IMR-90 (cell line): ENCODE measurements at regions not wholly inside any gene's neighbourhood (a gene's known extent, or its start where the extent isn't known, plus 50 kb on each side); places are given as distances from the start of the nearest gene placed in this dataset.

ENCODE experiments used
- ATAC-seq: fragments of 200-7000 bp; cut with Tn5 transposase; 2 replicates; pipeline ENCODE4 v1.9.1; 2020; ENCODE audit warnings: low read depth, mild to moderate bottlenecking, moderate library complexity
- BruUV-seq: library from RNA; stranded (reverse); fragments of 400-500 nt; replicated peaks from 2 replicates; lab custom pipeline; 2021; lab: Mats Ljungman, UMichigan
- CTCF ChIA-PET: fragments of 300-600 bp; formaldehyde crosslinking; extraction: SDS; loops from one replicate; lab custom pipeline; 2021; ENCODE audit warnings: antibody characterized with exemption; lab: Yijun Ruan, JAX
- POLR2A ChIA-PET: fragments of 300-600 bp; sonication (Branson Sonifier 250); formaldehyde crosslinking; loops from one replicate; lab custom pipeline; 2022; ENCODE audit warnings: antibody characterized with exemption; ENCODE audit not compliant: unreplicated experiment; lab: Charles Lee
- DNase-seq: peaks from one replicate; pipeline ENCODE4 v3.0.0; 2013
- H2AFZ ChIP-seq: replicated peaks from 2 replicates; pipeline ENCODE3; 2013; ENCODE audit warnings: low read length, mild to moderate bottlenecking; ENCODE audit not compliant: poor library complexity
- H2AK5ac ChIP-seq: 2 replicates; pipeline ENCODE4 v1.6.1; 2013; ENCODE audit warnings: low read depth, low read length, inconsistent platforms
- H2AK9ac ChIP-seq: replicated peaks from 2 replicates; pipeline ENCODE3; 2013; ENCODE audit warnings: mild to moderate bottlenecking, low read depth, low read length, moderate library complexity; ENCODE audit not compliant: poor library complexity
- H2BK120ac ChIP-seq: 2 replicates; pipeline ENCODE4 v1.6.1; 2013; ENCODE audit warnings: low read depth, low read length, inconsistent platforms
- H2BK15ac ChIP-seq: 3 replicates; pipeline ENCODE4 v1.6.1; 2013; ENCODE audit warnings: low read depth, low read length, inconsistent platforms
- H2BK20ac ChIP-seq: 2 replicates; pipeline ENCODE4 v1.6.1; 2013; ENCODE audit warnings: low read depth, mild to moderate bottlenecking, inconsistent platforms, low read length, moderate library complexity
- H2BK5ac ChIP-seq: 2 replicates; pipeline ENCODE4 v1.6.1; 2013; ENCODE audit warnings: mild to moderate bottlenecking, low read depth, low read length, inconsistent platforms; ENCODE audit not compliant: poor library complexity, severe bottlenecking
- H3K14ac ChIP-seq: replicated peaks from 2 replicates; pipeline ENCODE4 v1.6.1; 2013; ENCODE audit warnings: low read depth, low read length, inconsistent platforms
- H3K18ac ChIP-seq: 2 replicates; pipeline ENCODE4 v1.6.1; 2013; ENCODE audit warnings: low read depth, low read length, control low read depth
- H3K23ac ChIP-seq: 2 replicates; pipeline ENCODE4 v1.6.1; 2013; ENCODE audit warnings: low read depth, low read length, inconsistent platforms
- H3K27ac ChIP-seq: 2 replicates; pipeline ENCODE4 v1.5.1; 2013; ENCODE audit warnings: mild to moderate bottlenecking, control low read depth, low read length; ENCODE audit not compliant: insufficient read depth
- H3K27me3 ChIP-seq: 2 replicates; pipeline ENCODE4 v1.6.1; 2013; ENCODE audit warnings: low read length; ENCODE audit not compliant: control insufficient read depth, insufficient read depth
- H3K36me3 ChIP-seq: 2 replicates; pipeline ENCODE4 v1.6.1; 2013; ENCODE audit warnings: low read length, mixed read lengths; ENCODE audit not compliant: control insufficient read depth, insufficient read depth
- H3K4ac ChIP-seq: 2 replicates; pipeline ENCODE4 v1.6.1; 2013; ENCODE audit warnings: low read depth, low read length, inconsistent platforms
- H3K4me1 ChIP-seq: 2 replicates; pipeline ENCODE4 v1.6.1; 2013; ENCODE audit warnings: low read length, mixed read lengths; ENCODE audit not compliant: control insufficient read depth, insufficient read depth
- H3K4me2 ChIP-seq: 2 replicates; pipeline ENCODE4 v1.6.1; 2013; ENCODE audit warnings: low read depth, mild to moderate bottlenecking, control low read depth, low read length, moderate library complexity
- H3K4me3 ChIP-seq: 2 replicates; pipeline ENCODE4 v1.5.1; 2013; ENCODE audit warnings: low read depth, mild to moderate bottlenecking, control low read depth, low read length, moderate library complexity; ENCODE audit not compliant: insufficient read depth
- H3K56ac ChIP-seq: 2 replicates; pipeline ENCODE4 v1.6.1; 2013; ENCODE audit warnings: low read length, inconsistent platforms; ENCODE audit not compliant: insufficient read depth; ENCODE audit errors: extremely low read depth
- H3K79me1 ChIP-seq, 2 experiments: 2 replicates each; pipeline ENCODE4 v1.6.1; 2013; ENCODE audit warnings: low read length in 2 of 2, inconsistent platforms in 1 of 2, low read depth in 1 of 2
- H3K9ac ChIP-seq: 2 replicates; pipeline ENCODE4 v1.6.1; 2013; ENCODE audit warnings: low read depth, low read length, control low read depth
- H3K9me1 ChIP-seq: 2 replicates; pipeline ENCODE4 v1.6.1; 2013; ENCODE audit warnings: low read length, inconsistent platforms; ENCODE audit not compliant: insufficient read depth
- H3K9me3 ChIP-seq: 2 replicates; pipeline ENCODE4 v1.6.1; 2013; ENCODE audit warnings: low read length; ENCODE audit not compliant: control insufficient read depth, insufficient read depth
- H4K20me1 ChIP-seq: 2 replicates; pipeline ENCODE4 v1.6.1; 2013; ENCODE audit warnings: low read length, inconsistent platforms; ENCODE audit not compliant: insufficient read depth
- H4K5ac ChIP-seq: 2 replicates; pipeline ENCODE4 v1.6.1; 2013; ENCODE audit warnings: mild to moderate bottlenecking, low read depth, low read length, control low read depth
- H4K8ac ChIP-seq, 2 experiments: 2 replicates each; pipeline ENCODE4 v1.6.1; 2013; ENCODE audit warnings: low read depth in 2 of 2, low read length in 2 of 2, control low read depth in 1 of 2, inconsistent platforms in 1 of 2
- H4K91ac ChIP-seq: 2 replicates; pipeline ENCODE4 v1.6.1; 2013; ENCODE audit warnings: low read depth, low read length, inconsistent platforms; ENCODE audit not compliant: insufficient read depth
- BHLHE40 ChIP-seq: fragments of 150-350 bp; IDR thresholded peaks from 2 replicates; pipeline ENCODE4 v1.6.1; 2016; ENCODE audit warnings: mild to moderate bottlenecking, low read depth, low read length
- CEBPB ChIP-seq: IDR thresholded peaks from 2 replicates; pipeline ENCODE4 v1.6.1; 2012; ENCODE audit warnings: low read depth, low read length, improper control_type of control experiment
- CHD1 ChIP-seq: IDR thresholded peaks from 2 replicates; pipeline ENCODE4 v1.6.1; 2012; ENCODE audit warnings: low read depth, low read length, improper control_type of control experiment
- CTCF ChIP-seq: conservative IDR thresholded peaks from 2 replicates; pipeline ENCODE4 v1.5.1; 2012; ENCODE audit warnings: mild to moderate bottlenecking, low read depth, low read length, improper control_type of control experiment
- ELK1 ChIP-seq: fragments of 150-350 bp; IDR thresholded peaks from 2 replicates; pipeline ENCODE4 v1.6.1; 2016; ENCODE audit warnings: low read depth, mild to moderate bottlenecking, low read length, moderate library complexity, borderline replicate concordance
- FOS ChIP-seq: fragments of 150-350 bp; IDR thresholded peaks from 2 replicates; pipeline ENCODE4 v1.6.1; 2016; ENCODE audit warnings: low read depth, low read length
- MAFK ChIP-seq: IDR thresholded peaks from 2 replicates; pipeline ENCODE4 v1.6.1; 2012; ENCODE audit warnings: low read depth, low read length, improper control_type of control experiment
- MAZ ChIP-seq: IDR thresholded peaks from 2 replicates; pipeline ENCODE4 v1.6.1; 2012; ENCODE audit warnings: low read depth, mild to moderate bottlenecking, low read length, improper control_type of control experiment, moderate library complexity, borderline replicate concordance
- MXI1 ChIP-seq: IDR thresholded peaks from 2 replicates; pipeline ENCODE4 v1.6.1; 2012; ENCODE audit warnings: low read depth, mild to moderate bottlenecking, low read length, moderate library complexity, borderline replicate concordance
- NFE2L2 ChIP-seq: fragments of 150-350 bp; IDR thresholded peaks from 2 replicates; pipeline ENCODE4 v1.6.1; 2016; ENCODE audit warnings: low read depth, mild to moderate bottlenecking, low read length
- POLR2A ChIP-seq: IDR thresholded peaks from 2 replicates; pipeline ENCODE4 v1.6.1; 2012; ENCODE audit warnings: mild to moderate bottlenecking, low read depth, low read length
- RAD21 ChIP-seq: IDR thresholded peaks from 2 replicates; pipeline ENCODE4 v1.6.1; 2012; ENCODE audit warnings: low read length, improper control_type of control experiment
- RCOR1 ChIP-seq: IDR thresholded peaks from 2 replicates; pipeline ENCODE4 v1.6.1; 2012; ENCODE audit warnings: mild to moderate bottlenecking, low read length, improper control_type of control experiment; ENCODE audit not compliant: insufficient replicate concordance
- RFX5 ChIP-seq: IDR thresholded peaks from 2 replicates; pipeline ENCODE4 v1.8.0; 2012; ENCODE audit warnings: low read depth, mild to moderate bottlenecking, low read length, moderate library complexity
- SMC3 ChIP-seq: fragments of 150-350 bp; IDR thresholded peaks from 2 replicates; pipeline ENCODE4 v1.6.1; 2016; ENCODE audit warnings: low read depth, mild to moderate bottlenecking, antibody characterized with exemption, low read length, moderate library complexity
- USF2 ChIP-seq: fragments of 150-350 bp; IDR thresholded peaks from 2 replicates; pipeline ENCODE4 v1.6.1; 2017; ENCODE audit warnings: mild to moderate bottlenecking, antibody characterized with exemption, low read length, low read depth
- WGBS, 2 experiments: methylation state at CpG; one replicate each; pipeline versions ENCODE4 v1.1.5 to v1.1.7; 2013; ENCODE audit warnings: missing lambda C conversion rate in 2 of 2; ENCODE audit not compliant: insufficient read length in 1 of 2; ENCODE audit errors: extremely low coverage in 2 of 2; 5-methylcytosine and 5-hydroxymethylcytosine counted together
- dilution Hi-C: fragments of 300-500 bp; cut with HindIII; formaldehyde crosslinking; loops from one replicate; pipeline ENCODE4 v1.14.3; 2018; ENCODE audit warnings: low sequenced_read_pairs; ENCODE audit not compliant: unreplicated experiment
- in situ Hi-C: fragments of 300-500 bp; cut with MboI; formaldehyde crosslinking; loops from 3 replicates; pipeline ENCODE4 v1.14.3; 2019; ENCODE audit warnings: low sequenced_read_pairs, inconsistent platforms, mixed read lengths
- intact Hi-C: fragments of 100-400 bp; cut with micrococcal nuclease; formaldehyde crosslinking; loops from 2 replicates; pipeline ENCODE4 v1.10.0; 2022

- Histone ChIP-seq H3K4me1 (no peaks in the 10 kb centered on the region), H4K5ac (no peak overlapping the region), H2BK15ac (no peak overlapping the region), H3K36me3 (no peaks in the 10 kb centered on the region), H3K9ac (no peak overlapping the region), H3K9me1 (no peaks in the 10 kb centered on the region), H3K27me3 (no peaks in the 10 kb centered on the region), H3K4ac (no peak overlapping the region), H2AFZ (no peak overlapping the region), H3K27ac (no peak overlapping the region), H4K8ac (no peak overlapping the region), H2BK5ac (no peak overlapping the region), H3K23ac (no peak overlapping the region), H3K4me3 (no peak overlapping the region), H3K18ac (no peak overlapping the region), H2BK120ac (no peak overlapping the region), H3K79me1 (no peaks in the 10 kb centered on the region), H2AK9ac (no peak overlapping the region), H4K20me1 (no peaks in the 10 kb centered on the region), H2BK20ac (no peak overlapping the region), H3K14ac (no peak overlapping the region), H2AK5ac (no peak overlapping the region), H3K4me2 (no peak overlapping the region), H4K91ac (no peak overlapping the region), H3K56ac (no peak overlapping the region), H3K9me3 (peaks cover 12% of the 10 kb centered on the region)
- TF ChIP-seq SMC3 (no peak), CHD1 (no peak), MAZ (no peak), RFX5 (no peak), USF2 (no peak), CEBPB (no peak), RAD21 (no peak), RCOR1 (no peak), ELK1 (no peak), MAFK (no peak), POLR2A (no peak), BHLHE40 (no peak), CTCF (no peak), MXI1 (no peak), FOS (no peak), NFE2L2 (no peak)
- no peak for DNase-seq
- CTCF ChIA-PET = no interaction called here
- no peak for ATAC-seq
- WGBS, 2 experiments = 33% methylated on average over 1 of the region's 2 CpGs; no CpG with 5 or more reads in 1 of the 2 experiments
- dilution Hi-C loops (no loop called here), in situ Hi-C loops (no loop called here), intact Hi-C loops (no loop called here)
- BruUV-seq = no TSS peak
- POLR2A ChIA-PET = no interaction called here
Measured at GRCh38 chr2:138879931-138880330, 99.7 kb upstream of the NXPH2 start.
